ENCODE measurements at regions not wholly inside any gene's neighbourhood (a gene's known extent, or its start where the extent isn't known, plus 50 kb on each side); places are given as distances from the start of the nearest gene placed in this dataset.

DNA sequence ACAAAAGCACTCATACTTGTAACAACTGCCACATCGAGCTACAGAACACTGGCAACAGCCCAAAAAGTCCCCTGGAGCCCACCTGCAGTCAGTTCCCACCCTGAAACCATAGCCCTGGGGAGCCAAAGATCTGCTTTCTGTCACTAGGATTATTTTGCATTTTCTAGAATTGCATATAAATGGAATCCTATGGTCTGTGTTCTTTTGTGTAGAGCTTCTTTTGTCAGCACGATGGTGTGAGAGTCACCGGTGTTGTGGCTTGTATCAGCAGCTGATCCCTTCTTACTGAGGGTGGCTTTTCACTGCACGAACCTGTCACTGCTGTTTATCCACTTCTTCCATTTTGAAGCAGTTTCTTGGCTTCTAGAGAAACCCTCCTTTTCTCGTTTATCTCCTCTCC lies 60.1 kb upstream of the PRR23E start:
- no peaks in the 10 kb centered on the region for H3K9me1 ChIP-seq (replicated peaks; ENCODE audit: control insufficient read depth, extremely low read depth, insufficient read depth, low read length)
- H3K27me3 ChIP-seq (ENCODE audit: control insufficient read depth in 2 of 2, insufficient read depth in 2 of 2, low read length in 2 of 2) = peaks cover 13 to 16% of the 10 kb centered on the region in 2 experiments
- intact Hi-C loops (cut with micrococcal nuclease) = no loop called here
- no peaks in the 10 kb centered on the region for H3K79me2 ChIP-seq (ENCODE audit: control insufficient read depth, insufficient read depth, low read length)
- no peak overlapping the region for H3K4me3 ChIP-seq (replicated peaks in 1 of 3; ENCODE audit: insufficient read depth in 1 of 3, low read depth in 1 of 3, low read length in 3 of 3)
- H3K27ac ChIP-seq (ENCODE audit: insufficient read depth, low read depth, low read length) = no peak overlapping the region
- no peak overlapping the region for H3K9ac ChIP-seq (replicated peaks; ENCODE audit: extremely low read depth, insufficient read depth, low read length)
- TF ChIP-seq JUN (IDR thresholded peaks at IDR 0.05; ENCODE audit: borderline replicate concordance, insufficient read depth, insufficient read length, low read depth) (no peak), FOS (IDR thresholded peaks at IDR 0.05; ENCODE audit: borderline replicate concordance, insufficient read depth, low read length) (no peak), POLR2A (IDR thresholded peaks at IDR 0.05; ENCODE audit: low read depth, low read length) (no peak), POLR2AphosphoS5 (IDR thresholded peaks at IDR 0.05; ENCODE audit: insufficient read depth, low read depth, low read length) (no peak), MYC (IDR thresholded peaks at IDR 0.05; ENCODE audit: low read depth, low read length) (no peak), EZH2 (IDR thresholded peaks at IDR 0.05; ENCODE audit: borderline replicate concordance, low read depth, low read length, severe bottlenecking) (no peak), GATA2 (IDR thresholded peaks at IDR 0.05; ENCODE audit: insufficient read depth, insufficient read length, low read depth, low read length) (no peak)
- TF ChIP-seq, protein P1, sequence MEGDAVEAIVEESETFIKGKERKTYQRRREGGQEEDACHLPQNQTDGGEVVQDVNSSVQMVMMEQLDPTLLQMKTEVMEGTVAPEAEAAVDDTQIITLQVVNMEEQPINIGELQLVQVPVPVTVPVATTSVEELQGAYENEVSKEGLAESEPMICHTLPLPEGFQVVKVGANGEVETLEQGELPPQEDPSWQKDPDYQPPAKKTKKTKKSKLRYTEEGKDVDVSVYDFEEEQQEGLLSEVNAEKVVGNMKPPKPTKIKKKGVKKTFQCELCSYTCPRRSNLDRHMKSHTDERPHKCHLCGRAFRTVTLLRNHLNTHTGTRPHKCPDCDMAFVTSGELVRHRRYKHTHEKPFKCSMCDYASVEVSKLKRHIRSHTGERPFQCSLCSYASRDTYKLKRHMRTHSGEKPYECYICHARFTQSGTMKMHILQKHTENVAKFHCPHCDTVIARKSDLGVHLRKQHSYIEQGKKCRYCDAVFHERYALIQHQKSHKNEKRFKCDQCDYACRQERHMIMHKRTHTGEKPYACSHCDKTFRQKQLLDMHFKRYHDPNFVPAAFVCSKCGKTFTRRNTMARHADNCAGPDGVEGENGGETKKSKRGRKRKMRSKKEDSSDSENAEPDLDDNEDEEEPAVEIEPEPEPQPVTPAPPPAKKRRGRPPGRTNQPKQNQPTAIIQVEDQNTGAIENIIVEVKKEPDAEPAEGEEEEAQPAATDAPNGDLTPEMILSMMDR (IDR thresholded peaks at IDR 0.05; ENCODE audit: extremely low read depth in 1 of 2, insufficient read depth in 1 of 2, low read depth in 1 of 2, low read length in 2 of 2) = no peak
- TF ChIP-seq, protein P2, sequence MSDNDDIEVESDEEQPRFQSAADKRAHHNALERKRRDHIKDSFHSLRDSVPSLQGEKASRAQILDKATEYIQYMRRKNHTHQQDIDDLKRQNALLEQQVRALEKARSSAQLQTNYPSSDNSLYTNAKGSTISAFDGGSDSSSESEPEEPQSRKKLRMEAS (IDR thresholded peaks at IDR 0.05; ENCODE audit: insufficient read depth, insufficient read length) = no peak
- H4K20me1 ChIP-seq (replicated peaks; ENCODE audit: control insufficient read depth, extremely low read depth, insufficient read depth, low read length) = no peaks in the 10 kb centered on the region
- BruUV-seq (replicated peaks) = no TSS peak
- no peak overlapping the region for H2AFZ ChIP-seq (ENCODE audit: low read depth, low read length)
- ChIA-PET POLR2A (no interaction called here), CTCF (no interaction called here)
- no peak overlapping the region for H3K4me2 ChIP-seq (ENCODE audit: insufficient read depth, low read length)
- DNase-seq (ENCODE audit: low read depth, low spot score) = no peak
- FAIRE-seq = no peak
- dilution Hi-C loops (cut with MboI; ENCODE audit: extremely low pct_ligation_motif_present, low sequenced_read_pairs) = no loop called here
- no peaks in the 10 kb centered on the region for H3K36me3 ChIP-seq (ENCODE audit: control insufficient read depth in 2 of 2, extremely low read depth in 1 of 2, insufficient read depth in 2 of 2, low read length in 2 of 2)
- H3K4me1 ChIP-seq (ENCODE audit: control insufficient read depth, extremely low read depth, insufficient read depth, low read length) = no peaks in the 10 kb centered on the region
- no peaks in the 10 kb centered on the region for H3K9me3 ChIP-seq (replicated peaks; ENCODE audit: control insufficient read depth, insufficient read depth, low read length)
